ENCODE measurements at regions not wholly inside any gene's neighbourhood (a gene's known extent, or its start where the extent isn't known, plus 50 kb on each side); places are given as distances from the start of the nearest gene placed in this dataset.
"Not testable (repeated sequence)": the region's sequence is repeated elsewhere in the genome, so short reads cannot be mapped to it uniquely, and the experiment has no call there.

DNA sequence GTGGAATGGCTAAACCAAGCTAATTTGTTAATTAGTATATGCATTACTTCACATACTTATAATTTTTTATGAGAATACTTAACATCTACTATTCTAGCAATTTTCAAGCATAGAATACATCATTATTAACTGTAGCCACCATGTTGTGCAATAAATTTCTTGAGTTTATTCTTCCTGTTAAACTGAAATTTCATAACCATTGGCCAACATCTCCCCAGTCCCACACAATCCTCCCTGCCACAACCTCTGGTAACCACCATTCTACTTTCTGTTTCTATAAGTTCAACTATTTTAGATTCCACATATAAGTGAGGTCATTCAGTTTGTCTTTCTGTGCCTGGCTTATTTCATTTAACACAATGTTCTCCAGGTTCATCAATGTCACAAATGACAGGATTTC is 208.5 kb downstream of the PPP4R3C start:
- CTCF ChIA-PET = no interaction called here
- DNase-seq (no peak), ATAC-seq (no peak)
- POLR2A ChIA-PET = no interaction called here
- Mint-ChIP-seq H3K36me3 (ENCODE audit: low read depth) (no peaks in the 10 kb centered on the region), H3K27me3 (no peaks in the 10 kb centered on the region), H3K4me1 (no peaks in the 10 kb centered on the region), H3K9me3 (ENCODE audit: low read depth) (no peaks in the 10 kb centered on the region), H3K27ac (no peak overlapping the region), H3K4me3 (no peak overlapping the region)
- intact Hi-C loops (cut with DNase I, micrococcal nuclease) = no loop called here

DNA sequence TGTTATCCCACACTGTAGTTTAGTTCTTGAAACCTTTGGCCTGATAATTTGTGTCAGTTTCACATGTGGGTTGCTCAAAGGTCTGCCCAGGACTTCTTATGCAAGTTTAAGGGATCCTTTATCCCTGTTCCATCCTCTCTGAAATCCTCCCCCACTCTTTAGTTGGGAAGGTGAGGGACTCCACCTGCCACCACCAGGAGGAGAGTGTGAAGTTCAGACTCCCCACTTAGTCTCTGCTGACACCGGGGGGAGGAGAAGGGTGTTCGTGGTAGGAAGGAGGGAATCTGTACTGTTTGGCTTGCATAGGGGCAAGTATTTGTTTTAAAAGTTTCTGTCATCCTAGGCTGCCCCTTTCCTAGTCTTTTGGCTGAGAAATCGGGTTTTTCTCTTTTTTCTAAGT is 211.8 kb downstream of the PPP4R3C start:
- no peak overlapping the region for H3K27ac Mint-ChIP-seq
- no peak for DNase-seq
- H3K9me3 Mint-ChIP-seq (ENCODE audit: low read depth) = no peaks in the 10 kb centered on the region
- ChIA-PET POLR2A (no interaction called here), CTCF (no interaction called here)
- no peaks in the 10 kb centered on the region for H3K36me3 Mint-ChIP-seq (ENCODE audit: low read depth)
- no peaks in the 10 kb centered on the region for H3K27me3 Mint-ChIP-seq
- ATAC-seq = no peak
- H3K4me3 Mint-ChIP-seq = no peak overlapping the region
- H3K4me1 Mint-ChIP-seq = no peaks in the 10 kb centered on the region
- intact Hi-C loops (cut with DNase I, micrococcal nuclease) = no loop called here

DNA sequence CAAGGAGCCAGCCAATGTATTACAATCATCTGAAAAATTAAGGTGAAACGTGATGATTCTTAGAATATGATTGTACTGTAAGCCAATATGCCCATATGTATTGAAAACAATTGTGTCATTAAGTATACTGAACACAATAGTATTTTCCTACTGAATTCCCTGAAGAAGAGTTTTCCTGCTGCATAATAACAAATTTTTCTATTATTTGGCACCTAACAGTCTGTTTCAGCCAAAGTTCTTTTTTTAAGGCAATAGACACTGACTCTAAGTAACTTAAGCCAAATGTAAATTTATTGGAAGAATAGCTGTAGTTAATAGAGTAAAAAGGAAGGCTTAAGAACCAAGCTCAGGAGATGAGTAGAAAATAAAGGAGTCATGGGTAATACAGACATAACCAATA is 220.6 kb downstream of the PPP4R3C start:
- Mint-ChIP-seq H3K9me3 (ENCODE audit: low read depth) (peaks cover 8% of the 10 kb centered on the region), H3K4me3 (no peak overlapping the region), H3K27me3 (no peaks in the 10 kb centered on the region), H3K36me3 (ENCODE audit: low read depth) (no peaks in the 10 kb centered on the region), H3K27ac (no peak overlapping the region), H3K4me1 (no peaks in the 10 kb centered on the region)
- intact Hi-C loops (cut with DNase I, micrococcal nuclease) = no loop called here
- CTCF ChIA-PET = no interaction called here
- DNase-seq (no peak), ATAC-seq (no peak)
- POLR2A ChIA-PET = no interaction called here

DNA sequence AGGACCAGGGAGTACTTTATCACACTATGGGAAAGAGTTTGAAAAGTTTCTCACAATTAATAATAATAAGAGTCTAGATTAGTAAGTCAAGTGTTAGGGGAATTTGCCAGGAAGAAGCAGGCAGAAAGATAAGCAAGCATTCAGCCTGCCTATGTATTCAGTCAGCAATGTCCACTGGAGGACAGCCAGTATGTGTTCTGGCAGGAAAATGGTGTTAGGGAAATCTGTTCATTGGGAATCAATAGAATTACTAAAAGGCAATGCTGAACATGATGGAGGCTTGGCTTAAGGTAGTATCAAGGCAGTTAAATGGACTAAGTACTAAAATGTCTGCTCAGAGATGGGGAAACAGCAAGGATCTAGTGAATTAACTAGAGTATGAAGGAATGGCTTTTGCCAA is 221.2 kb downstream of the PPP4R3C start:
- Mint-ChIP-seq H3K27ac (no peak overlapping the region), H3K36me3 (ENCODE audit: low read depth) (no peaks in the 10 kb centered on the region), H3K4me1 (no peaks in the 10 kb centered on the region), H3K4me3 (no peak overlapping the region), H3K27me3 (no peaks in the 10 kb centered on the region), H3K9me3 (ENCODE audit: low read depth) (peaks cover 8% of the 10 kb centered on the region)
- ChIA-PET CTCF (no interaction called here), POLR2A (no interaction called here)
- intact Hi-C loops (cut with DNase I, micrococcal nuclease) = no loop called here
- ATAC-seq (no peak), DNase-seq (no peak)

DNA sequence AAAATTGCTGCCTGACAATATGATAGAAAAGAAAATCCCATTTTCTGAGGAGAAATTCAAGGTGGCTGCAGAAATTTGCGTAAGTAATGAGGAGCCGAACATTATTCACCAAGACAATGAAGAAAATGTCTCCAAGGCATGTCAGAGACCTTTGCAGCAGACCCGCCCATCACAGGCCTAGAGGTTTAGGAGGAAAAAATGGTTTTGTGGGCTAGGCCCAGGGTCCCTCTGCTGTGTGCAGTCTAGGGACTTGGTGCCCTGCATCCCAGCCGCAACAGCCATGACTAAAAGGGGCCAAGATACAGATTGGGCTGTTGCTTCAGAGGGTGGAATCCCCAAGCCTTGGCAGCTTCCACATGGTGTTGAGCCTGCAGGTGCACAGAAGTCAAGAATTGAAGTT is 223.1 kb downstream of the PPP4R3C start:
- ATAC-seq; H3K36me3 Mint-ChIP-seq (ENCODE audit: low read depth); H3K27me3 Mint-ChIP-seq; H3K4me1 Mint-ChIP-seq; H3K9me3 Mint-ChIP-seq (ENCODE audit: low read depth); CTCF ChIA-PET; H3K4me3 Mint-ChIP-seq; H3K27ac Mint-ChIP-seq; POLR2A ChIA-PET; DNase-seq; intact Hi-C loops (cut with DNase I, micrococcal nuclease): not testable (repeated sequence)

DNA sequence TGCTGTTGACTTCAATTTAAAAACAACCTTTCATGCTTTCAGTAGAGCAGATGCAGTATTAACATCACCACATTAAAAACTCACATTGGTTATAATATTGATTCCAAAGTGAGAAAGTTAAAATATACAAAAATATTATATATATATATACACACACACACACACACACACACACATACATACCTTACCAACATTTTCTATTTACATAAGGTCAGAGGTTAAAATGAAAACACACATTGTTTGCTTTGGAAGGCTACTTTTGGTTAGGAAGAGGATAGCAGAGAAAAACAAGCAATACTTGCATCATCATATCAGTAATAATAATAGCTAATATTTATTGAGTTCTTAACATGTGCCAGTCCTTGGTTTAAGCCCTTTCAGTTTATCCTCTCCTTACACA is 226.5 kb downstream of the PPP4R3C start:
- intact Hi-C loops (cut with DNase I, micrococcal nuclease) = no loop called here
- no peak for ATAC-seq
- no peak overlapping the region for H3K27ac Mint-ChIP-seq
- ChIA-PET CTCF (no interaction called here), POLR2A (no interaction called here)
- DNase-seq = no peak
- no peaks in the 10 kb centered on the region for H3K27me3 Mint-ChIP-seq
- no peaks in the 10 kb centered on the region for H3K36me3 Mint-ChIP-seq (ENCODE audit: low read depth)
- H3K4me3 Mint-ChIP-seq = no peak overlapping the region
- no peaks in the 10 kb centered on the region for H3K4me1 Mint-ChIP-seq
- peaks cover 8% of the 10 kb centered on the region for H3K9me3 Mint-ChIP-seq (ENCODE audit: low read depth)

DNA sequence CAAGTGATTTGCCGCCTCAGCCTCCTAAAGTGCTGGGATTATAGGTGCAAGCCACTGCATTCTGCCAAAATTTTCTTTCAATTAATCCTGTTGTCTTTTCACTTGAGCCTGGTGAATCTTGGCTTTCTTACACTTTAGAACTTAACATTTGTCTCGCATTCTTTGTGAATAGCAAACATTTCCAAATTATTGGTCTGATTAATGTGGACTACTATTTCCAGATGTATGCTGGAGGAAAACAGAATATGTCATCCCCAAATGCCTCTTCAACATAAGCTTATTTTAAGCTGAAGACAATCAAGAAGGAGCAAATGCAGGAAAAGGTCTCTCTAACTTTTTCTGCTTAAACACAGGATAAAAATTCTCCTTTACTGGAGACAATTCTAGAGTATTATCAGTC is 233.4 kb downstream of the PPP4R3C start:
- H3K4me3 Mint-ChIP-seq = no peak overlapping the region
- no peak for ATAC-seq
- no peak overlapping the region for H3K27ac Mint-ChIP-seq
- no peaks in the 10 kb centered on the region for H3K4me1 Mint-ChIP-seq
- H3K36me3 Mint-ChIP-seq (ENCODE audit: low read depth) = no peaks in the 10 kb centered on the region
- intact Hi-C loops (cut with DNase I, micrococcal nuclease) = no loop called here
- H3K9me3 Mint-ChIP-seq (ENCODE audit: low read depth) = no peaks in the 10 kb centered on the region
- DNase-seq = no peak
- POLR2A ChIA-PET = no interaction called here
- H3K27me3 Mint-ChIP-seq = no peaks in the 10 kb centered on the region
- CTCF ChIA-PET = no interaction called here

DNA sequence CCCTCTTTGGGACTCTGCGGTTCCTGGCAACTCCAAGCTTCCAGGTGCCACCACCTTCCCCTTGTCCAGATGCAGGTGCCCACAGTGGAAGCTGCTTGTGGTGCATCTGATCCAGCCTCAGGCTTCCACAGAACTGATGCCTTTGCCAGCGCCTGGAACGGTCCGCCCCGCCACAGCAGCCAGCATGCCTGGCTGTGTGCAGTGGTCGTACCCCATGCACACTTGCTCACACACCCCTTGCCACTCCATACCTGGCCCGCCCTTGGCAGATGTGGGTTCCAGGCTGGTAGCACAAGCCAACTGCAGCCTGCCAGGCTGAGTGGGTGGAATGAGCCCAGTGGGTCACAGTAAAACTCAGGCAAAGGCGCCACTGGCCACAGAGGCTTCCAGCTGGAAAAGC is 240.5 kb downstream of the PPP4R3C start:
- CTCF ChIA-PET = no interaction called here
- DNase-seq (no peak), ATAC-seq (no peak)
- POLR2A ChIA-PET = no interaction called here
- Mint-ChIP-seq H3K4me3 (no peak overlapping the region), H3K27me3 (no peaks in the 10 kb centered on the region), H3K9me3 (ENCODE audit: low read depth) (peaks cover 2% of the 10 kb centered on the region), H3K27ac (no peak overlapping the region), H3K4me1 (no peaks in the 10 kb centered on the region), H3K36me3 (ENCODE audit: low read depth) (no peaks in the 10 kb centered on the region)
- intact Hi-C loops (cut with DNase I, micrococcal nuclease) = no loop called here

DNA sequence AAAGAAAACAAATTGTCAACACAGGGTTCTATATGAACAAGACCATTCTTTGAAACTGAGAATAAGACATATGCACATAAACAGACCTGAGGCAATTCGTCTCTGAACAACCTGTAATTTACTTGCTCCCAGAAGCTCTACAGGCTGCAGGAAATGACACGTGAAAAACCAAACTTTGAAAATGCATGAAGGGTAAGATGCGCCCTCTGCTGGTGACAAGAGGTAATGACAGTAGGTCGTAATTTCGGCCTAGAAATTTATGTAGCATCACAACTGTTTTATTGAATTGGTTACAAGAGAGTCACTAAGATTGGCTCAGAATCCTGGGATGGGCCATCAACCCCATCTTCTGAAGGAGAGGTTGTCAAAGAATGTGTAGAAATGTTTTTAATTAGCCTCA is 276.5 kb downstream of the PPP4R3C start:
- DNase-seq = peak; percentile 40
- no peaks in the 10 kb centered on the region for H3K4me1 Mint-ChIP-seq
- intact Hi-C loops (cut with DNase I, micrococcal nuclease) = loop anchor here (1.0 to 10.0 kb wide), 4 partner anchors 403 to 542 kb away; no protein-coding TSS in a partner anchor
- CTCF ChIA-PET = interaction anchor here (0.9 to 1.5 kb wide), 5 partner anchors 9 to 485 kb away, joined by 3 to 6 read pairs (median 3); no protein-coding TSS in a partner anchor
- H3K9me3 Mint-ChIP-seq (ENCODE audit: low read depth) = no peaks in the 10 kb centered on the region
- H3K4me3 Mint-ChIP-seq = no peak overlapping the region
- POLR2A ChIA-PET = no interaction called here
- no peak for ATAC-seq
- no peaks in the 10 kb centered on the region for H3K27me3 Mint-ChIP-seq
- no peak overlapping the region for H3K27ac Mint-ChIP-seq
- H3K36me3 Mint-ChIP-seq (ENCODE audit: low read depth) = no peaks in the 10 kb centered on the region

DNA sequence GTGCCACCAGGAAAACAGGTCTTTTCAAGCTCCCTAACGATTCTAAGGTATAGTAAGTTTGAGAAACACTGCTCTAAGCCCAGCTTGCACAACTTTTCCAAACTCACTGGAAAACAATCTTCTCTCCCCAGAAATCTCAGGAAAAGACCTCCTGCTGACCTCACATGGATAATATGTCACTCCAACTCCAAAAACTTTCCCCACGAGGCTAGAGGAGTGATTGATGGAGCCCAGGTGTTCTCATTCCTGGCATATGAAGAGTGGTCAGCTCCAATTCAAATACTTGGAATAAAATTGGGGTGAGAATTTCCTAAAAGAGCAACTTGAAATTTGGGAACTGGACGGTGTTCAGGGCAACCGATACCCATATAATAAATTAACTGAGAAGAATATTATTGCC is 299.9 kb downstream of the PPP4R3C start:
- Mint-ChIP-seq H3K27me3 (no peaks in the 10 kb centered on the region), H3K27ac (no peak overlapping the region), H3K4me1 (no peaks in the 10 kb centered on the region), H3K36me3 (ENCODE audit: low read depth) (no peaks in the 10 kb centered on the region), H3K9me3 (ENCODE audit: low read depth) (no peaks in the 10 kb centered on the region), H3K4me3 (no peak overlapping the region)
- intact Hi-C loops (cut with DNase I, micrococcal nuclease) = no loop called here
- ATAC-seq (no peak), DNase-seq (no peak)
- ChIA-PET CTCF (no interaction called here), POLR2A (no interaction called here)

DNA sequence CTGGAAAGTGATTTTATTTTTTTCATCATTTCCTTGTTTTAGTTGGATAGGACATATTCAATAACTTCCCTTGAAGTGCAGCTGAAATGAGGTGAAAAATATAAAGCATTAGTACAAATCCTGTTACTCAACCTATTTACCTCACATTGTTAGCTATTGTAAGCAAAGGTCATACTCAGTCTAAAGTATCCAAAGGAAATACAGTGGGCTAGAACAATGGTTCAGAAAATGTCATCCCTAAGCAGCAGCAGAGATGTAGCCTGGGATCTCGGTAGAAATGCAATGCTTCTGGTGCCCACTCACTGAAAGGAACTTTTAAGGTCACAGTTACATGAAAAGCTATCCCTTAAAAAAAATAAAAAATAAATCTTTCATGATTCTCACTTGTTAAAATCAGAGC is 300.6 kb downstream of the PPP4R3C start:
- no peaks in the 10 kb centered on the region for H3K27me3 Mint-ChIP-seq
- no peaks in the 10 kb centered on the region for H3K36me3 Mint-ChIP-seq (ENCODE audit: low read depth)
- DNase-seq (no peak), ATAC-seq (no peak)
- H3K9me3 Mint-ChIP-seq (ENCODE audit: low read depth) = no peaks in the 10 kb centered on the region
- no peaks in the 10 kb centered on the region for H3K4me1 Mint-ChIP-seq
- H3K27ac Mint-ChIP-seq = no peak overlapping the region
- CTCF ChIA-PET = no interaction called here
- H3K4me3 Mint-ChIP-seq = no peak overlapping the region
- POLR2A ChIA-PET = no interaction called here
- intact Hi-C loops (cut with DNase I, micrococcal nuclease) = no loop called here

DNA sequence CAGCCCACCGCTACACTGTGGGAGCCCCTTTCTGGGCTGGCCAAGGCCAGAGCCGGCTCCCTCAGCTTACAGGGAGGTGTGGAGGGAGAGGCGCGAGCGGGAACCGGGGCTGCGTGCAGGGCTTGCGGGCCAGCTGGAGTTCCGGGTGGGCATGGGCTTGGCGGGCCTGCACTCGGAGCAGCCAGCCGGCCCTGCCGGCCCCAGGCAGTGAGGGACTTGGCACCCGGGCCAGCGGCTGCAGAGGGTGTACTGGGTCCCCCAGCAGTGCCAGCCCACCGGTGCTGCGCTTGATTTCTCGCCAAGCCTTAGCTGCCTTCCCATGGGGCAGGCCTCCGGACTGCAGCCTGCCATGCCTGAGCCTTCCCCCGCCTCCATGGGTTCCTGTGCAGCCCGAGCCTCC is 306.2 kb downstream of the PPP4R3C start:
- CTCF ChIA-PET; H3K4me1 Mint-ChIP-seq; POLR2A ChIA-PET; H3K36me3 Mint-ChIP-seq (ENCODE audit: low read depth); H3K27ac Mint-ChIP-seq; H3K27me3 Mint-ChIP-seq; intact Hi-C loops (cut with DNase I, micrococcal nuclease); DNase-seq; ATAC-seq; H3K4me3 Mint-ChIP-seq; H3K9me3 Mint-ChIP-seq (ENCODE audit: low read depth): not testable (repeated sequence)

DNA sequence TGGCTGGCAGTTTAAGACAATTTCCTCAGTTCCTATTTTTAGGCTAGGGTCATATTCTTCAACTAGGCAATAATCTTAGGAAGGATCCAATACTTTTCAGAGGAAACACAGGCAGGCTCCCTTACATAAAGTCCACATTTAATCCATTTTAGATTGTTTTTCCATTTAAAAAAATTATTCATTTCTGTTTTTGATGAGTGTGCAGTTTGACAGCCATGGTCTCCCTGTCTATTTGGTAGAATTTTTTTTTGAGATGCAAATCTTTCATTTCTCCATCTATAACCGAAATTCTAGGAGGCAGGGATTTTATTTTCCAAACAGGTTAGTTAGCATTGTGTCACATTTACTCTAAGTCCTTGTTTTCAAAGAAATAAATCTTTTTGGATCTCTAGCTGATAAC is 326.8 kb downstream of the PPP4R3C start:
- DNase-seq = no peak
- no peaks in the 10 kb centered on the region for H3K27me3 Mint-ChIP-seq
- intact Hi-C loops (cut with DNase I, micrococcal nuclease) = no loop called here
- no peak for ATAC-seq
- H3K27ac Mint-ChIP-seq = no peak overlapping the region
- POLR2A ChIA-PET = no interaction called here
- H3K36me3 Mint-ChIP-seq (ENCODE audit: low read depth) = no peaks in the 10 kb centered on the region
- no peak overlapping the region for H3K4me3 Mint-ChIP-seq
- CTCF ChIA-PET = no interaction called here
- H3K4me1 Mint-ChIP-seq = no peaks in the 10 kb centered on the region
- no peaks in the 10 kb centered on the region for H3K9me3 Mint-ChIP-seq (ENCODE audit: low read depth)

Measured in activated CD4-positive, alpha-beta T cell treated with anti-CD3 and anti-CD28 coated beads for 36 hours (primary cell).